ENCODE measurements at regions not wholly inside any gene's neighbourhood (a gene's known extent, or its start where the extent isn't known, plus 50 kb on each side); places are given as distances from the start of the nearest gene placed in this dataset.

DNA sequence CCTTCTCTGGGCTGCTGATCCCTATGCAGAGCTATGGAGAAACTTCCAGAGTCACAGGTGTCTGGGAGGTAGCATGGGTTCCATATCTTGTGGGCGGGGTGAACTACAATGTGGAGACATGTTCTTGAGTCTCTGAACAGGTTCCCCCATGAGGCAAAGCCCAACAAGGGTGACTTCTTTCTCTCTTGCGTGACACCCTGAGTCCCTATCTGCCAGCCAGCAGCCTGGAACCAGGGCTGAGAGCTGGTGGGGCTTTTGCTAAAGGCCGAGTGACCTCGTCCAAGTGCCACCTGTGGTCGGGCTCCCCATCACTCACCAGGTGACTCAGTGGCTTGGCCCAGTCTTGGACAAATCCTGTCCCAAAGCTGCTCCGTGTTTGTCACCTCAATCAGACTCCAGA is 88.0 kb upstream of the ZNF536 start:
- Mint-ChIP-seq H3K4me1 (ENCODE audit: unreplicated experiment) (no peaks in the 10 kb centered on the region), H3K36me3 (ENCODE audit: low read depth, unreplicated experiment) (no peaks in the 10 kb centered on the region), H3K9me3 (ENCODE audit: unreplicated experiment) (no peaks in the 10 kb centered on the region), H3K4me3 (ENCODE audit: unreplicated experiment) (no peak overlapping the region), H3K27me3 (ENCODE audit: unreplicated experiment) (peaks cover 3% of the 10 kb centered on the region), H3K27ac (ENCODE audit: unreplicated experiment) (no peak overlapping the region)
- no peak for TF ChIP-seq CTCF (IDR thresholded peaks at IDR 0.05; ENCODE audit: unreplicated experiment)
- DNase-seq (ENCODE audit: low spot score) = no peak

- no peak for TF ChIP-seq CTCF (IDR thresholded peaks at IDR 0.05; ENCODE audit: unreplicated experiment)
- no peaks in the 10 kb centered on the region for H3K4me1 Mint-ChIP-seq (ENCODE audit: unreplicated experiment)
- no peak for DNase-seq (ENCODE audit: low spot score)
- no peak overlapping the region for H3K27ac Mint-ChIP-seq (ENCODE audit: unreplicated experiment)
- no peaks in the 10 kb centered on the region for H3K9me3 Mint-ChIP-seq (ENCODE audit: unreplicated experiment)
- no peaks in the 10 kb centered on the region for H3K36me3 Mint-ChIP-seq (ENCODE audit: low read depth, unreplicated experiment)
- peaks cover 3% of the 10 kb centered on the region for H3K27me3 Mint-ChIP-seq (ENCODE audit: unreplicated experiment)
- H3K4me3 Mint-ChIP-seq (ENCODE audit: unreplicated experiment) = no peak overlapping the region
Measured at GRCh38 chr19:30284885-30285284, 87.3 kb upstream of the ZNF536 start.

DNA sequence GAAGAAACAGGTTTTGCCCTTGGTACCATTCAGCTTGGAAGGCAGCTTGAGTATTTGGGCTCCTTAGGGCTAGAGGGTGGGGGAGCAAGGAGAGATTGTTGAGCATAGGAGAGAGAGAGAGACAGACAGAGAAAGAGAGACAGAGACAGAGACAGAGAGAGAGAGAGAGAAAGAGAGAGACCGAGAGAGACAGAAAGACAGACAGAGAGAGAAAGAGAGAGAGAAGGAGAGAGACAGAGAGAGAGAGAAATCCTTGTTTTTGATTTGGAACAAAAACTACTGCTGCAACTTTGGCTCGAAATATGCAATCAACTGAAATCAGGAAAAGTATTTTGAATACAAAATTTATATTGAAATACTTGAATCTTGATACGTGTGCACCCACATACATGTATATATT is 85.8 kb upstream of the ZNF536 start:
- no peak for DNase-seq (ENCODE audit: low spot score)
- H3K36me3 Mint-ChIP-seq (ENCODE audit: low read depth, unreplicated experiment) = no peaks in the 10 kb centered on the region
- no peak overlapping the region for H3K27ac Mint-ChIP-seq (ENCODE audit: unreplicated experiment)
- no peaks in the 10 kb centered on the region for H3K4me1 Mint-ChIP-seq (ENCODE audit: unreplicated experiment)
- no peaks in the 10 kb centered on the region for H3K27me3 Mint-ChIP-seq (ENCODE audit: unreplicated experiment)
- H3K9me3 Mint-ChIP-seq (ENCODE audit: unreplicated experiment) = no peaks in the 10 kb centered on the region
- no peak for TF ChIP-seq CTCF (IDR thresholded peaks at IDR 0.05; ENCODE audit: unreplicated experiment)
- H3K4me3 Mint-ChIP-seq (ENCODE audit: unreplicated experiment) = no peak overlapping the region

DNA sequence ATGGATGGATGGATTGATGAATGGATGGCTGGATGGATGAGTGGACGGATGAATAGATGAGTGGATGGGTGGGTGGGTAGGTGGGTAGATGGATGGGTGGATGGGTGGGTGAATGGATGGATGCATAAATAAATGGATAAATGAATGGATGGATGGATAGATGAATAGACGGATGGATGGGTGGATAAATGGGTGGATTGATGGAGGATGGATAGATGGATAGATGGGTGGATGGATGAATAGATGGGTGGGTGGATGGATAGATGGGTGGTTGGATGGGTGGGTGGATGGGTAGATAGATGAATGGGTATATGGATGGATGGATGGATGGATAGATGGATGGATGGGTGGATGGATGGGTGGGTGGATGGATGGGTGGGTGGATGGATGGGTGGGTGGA is 84.9 kb upstream of the ZNF536 start:
- H3K4me1 Mint-ChIP-seq (ENCODE audit: unreplicated experiment) = no peaks in the 10 kb centered on the region
- no peak for DNase-seq (ENCODE audit: low spot score)
- no peaks in the 10 kb centered on the region for H3K36me3 Mint-ChIP-seq (ENCODE audit: low read depth, unreplicated experiment)
- no peak overlapping the region for H3K27ac Mint-ChIP-seq (ENCODE audit: unreplicated experiment)
- no peak for TF ChIP-seq CTCF (IDR thresholded peaks at IDR 0.05; ENCODE audit: unreplicated experiment)
- H3K4me3 Mint-ChIP-seq (ENCODE audit: unreplicated experiment) = no peak overlapping the region
- H3K9me3 Mint-ChIP-seq (ENCODE audit: unreplicated experiment) = no peaks in the 10 kb centered on the region
- H3K27me3 Mint-ChIP-seq (ENCODE audit: unreplicated experiment) = no peaks in the 10 kb centered on the region

- no peak overlapping the region for H3K4me3 Mint-ChIP-seq (ENCODE audit: unreplicated experiment)
- H3K27me3 Mint-ChIP-seq (ENCODE audit: unreplicated experiment) = no peaks in the 10 kb centered on the region
- H3K27ac Mint-ChIP-seq (ENCODE audit: unreplicated experiment) = no peak overlapping the region
- TF ChIP-seq CTCF (IDR thresholded peaks at IDR 0.05; ENCODE audit: unreplicated experiment) = no peak
- DNase-seq (ENCODE audit: low spot score) = no peak
- no peaks in the 10 kb centered on the region for H3K36me3 Mint-ChIP-seq (ENCODE audit: low read depth, unreplicated experiment)
- H3K9me3 Mint-ChIP-seq (ENCODE audit: unreplicated experiment) = no peaks in the 10 kb centered on the region
- no peaks in the 10 kb centered on the region for H3K4me1 Mint-ChIP-seq (ENCODE audit: unreplicated experiment)
Measured at GRCh38 chr19:30287973-30288372, 84.2 kb upstream of the ZNF536 start.
